HFFc6 (cell line): ENCODE measurements at regions not wholly inside any gene's neighbourhood (a gene's known extent, or its start where the extent isn't known, plus 50 kb on each side); places are given as distances from the start of the nearest gene placed in this dataset.

Source experiments
- DNase-seq: peaks from one replicate; pipeline ENCODE4 v3.0.0-alpha.2; 2018
- H3K27ac Mint-ChIP-seq: 2 replicates; pipeline ENCODE4 v1.8.0; 2020; ENCODE audit warnings: mild to moderate bottlenecking, mixed read lengths
- H3K27me3 Mint-ChIP-seq: 2 replicates; pipeline ENCODE4 v1.8.0; 2021; ENCODE audit warnings: mild to moderate bottlenecking, moderate library complexity, mixed read lengths; ENCODE audit not compliant: insufficient read depth
- H3K36me3 Mint-ChIP-seq: 2 replicates; pipeline ENCODE4 v1.8.0; 2021; ENCODE audit warnings: low read depth, mixed read lengths
- H3K4me1 Mint-ChIP-seq: 2 replicates; pipeline ENCODE4 v1.8.0; 2020; ENCODE audit warnings: low read depth, mixed read lengths
- H3K4me3 Mint-ChIP-seq: 2 replicates; pipeline ENCODE4 v1.8.0; 2020; ENCODE audit warnings: mild to moderate bottlenecking, moderate library complexity, mixed read lengths
- H3K9me3 Mint-ChIP-seq: 2 replicates; pipeline ENCODE4 v1.8.0; 2020; ENCODE audit warnings: mild to moderate bottlenecking, mixed read lengths
- CTCF ChIP-seq: fragments of 200-600 bp; sonication (generic); IDR thresholded peaks from 2 replicates; pipeline ENCODE4 v1.5.0; 2021; ENCODE audit warnings: antibody characterized with exemption, mild to moderate bottlenecking

DNA sequence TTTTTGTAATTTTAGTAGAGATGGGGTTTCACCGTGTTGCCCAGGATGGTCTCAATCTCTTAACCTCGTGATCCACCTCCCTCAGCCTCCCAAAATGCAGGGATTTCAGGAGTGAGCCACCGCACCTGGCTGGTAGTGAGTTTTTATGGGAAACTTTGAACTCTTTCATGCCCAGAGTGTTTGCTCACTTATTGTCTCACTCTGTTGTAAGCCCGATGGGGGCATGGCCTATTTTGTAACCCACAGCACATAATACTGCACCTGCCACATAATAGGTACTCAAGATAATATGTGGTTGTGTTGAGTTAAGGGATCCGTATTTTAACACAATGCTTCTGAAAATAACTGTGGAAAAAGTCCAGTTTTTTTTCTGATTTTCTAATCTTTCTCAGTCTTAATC, 109.6 kb upstream of the GIMD1 start:
- DNase-seq: no peak
- H3K4me1 Mint-ChIP-seq: peaks cover 6% of the 10 kb centered on the region; the same call in 1 of the 2 replicates
- no peak overlapping the region for H3K27ac Mint-ChIP-seq
- no peak for TF ChIP-seq CTCF
- H3K27me3 Mint-ChIP-seq: no peaks in the 10 kb centered on the region; the same call in 1 of the 2 replicates
- H3K4me3 Mint-ChIP-seq: no peak overlapping the region
- H3K36me3 Mint-ChIP-seq: no peaks in the 10 kb centered on the region
- H3K9me3 Mint-ChIP-seq: no peaks in the 10 kb centered on the region

DNA sequence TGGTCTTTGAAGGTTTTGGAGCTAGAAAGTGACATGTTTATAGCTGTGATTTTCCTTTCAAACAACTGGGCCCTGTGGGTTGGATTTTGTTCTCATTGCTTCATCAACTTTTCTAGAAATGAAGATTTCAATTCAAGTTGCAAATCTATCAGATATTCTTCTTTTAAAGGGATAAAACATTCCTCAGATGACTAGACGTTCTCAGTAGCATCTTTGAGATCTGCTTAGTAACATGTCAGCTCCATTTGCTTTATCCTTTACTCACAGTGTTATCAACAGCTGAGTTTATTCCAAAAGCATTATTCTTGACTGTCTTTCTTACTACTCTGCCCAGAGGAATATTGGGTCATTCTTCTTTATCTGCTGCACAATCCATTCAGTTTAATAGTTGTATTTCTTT, 108.2 kb upstream of the GIMD1 start:
- Mint-ChIP-seq H3K27ac (no peak overlapping the region), H3K36me3 (no peaks in the 10 kb centered on the region), H3K4me3 (no peak overlapping the region), H3K4me1 (peaks cover 6% of the 10 kb centered on the region; the same call in 1 of the 2 replicates), H3K9me3 (no peaks in the 10 kb centered on the region), H3K27me3 (no peaks in the 10 kb centered on the region; the same call in 1 of the 2 replicates)
- DNase-seq: no peak
- TF ChIP-seq CTCF: no peak

- peaks cover 6% of the 10 kb centered on the region; the same call in 1 of the 2 replicates for H3K4me1 Mint-ChIP-seq
- DNase-seq: no peak
- H3K9me3 Mint-ChIP-seq: no peaks in the 10 kb centered on the region
- no peak for TF ChIP-seq CTCF
- no peak overlapping the region for H3K4me3 Mint-ChIP-seq
- H3K27me3 Mint-ChIP-seq: no peaks in the 10 kb centered on the region; the same call in 1 of the 2 replicates
- no peak overlapping the region for H3K27ac Mint-ChIP-seq
- H3K36me3 Mint-ChIP-seq: no peaks in the 10 kb centered on the region
Measured at GRCh38 chr4:106473515-106473914, 104.9 kb upstream of the GIMD1 start.

DNA sequence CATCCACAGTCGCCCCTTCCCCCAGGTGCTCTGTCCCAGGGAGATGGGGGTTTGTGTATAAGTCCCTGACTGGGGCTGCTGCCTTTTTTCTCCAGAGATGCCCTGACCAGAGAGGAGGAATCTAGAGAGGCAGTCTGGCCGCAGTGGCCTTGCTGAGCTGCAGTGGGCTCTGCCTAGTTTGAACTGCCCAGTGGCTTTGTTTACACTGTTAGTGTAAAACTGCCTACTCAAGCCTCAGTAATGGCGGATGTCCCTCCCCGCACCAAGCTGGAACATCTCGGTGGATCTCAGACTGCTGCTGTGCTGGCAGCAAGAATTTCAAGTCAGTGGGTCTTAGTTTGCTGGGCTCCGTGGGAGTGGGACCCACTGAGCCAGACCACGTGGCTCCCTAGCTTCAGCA, 102.6 kb upstream of the GIMD1 start:
- H3K27me3 Mint-ChIP-seq: no peaks in the 10 kb centered on the region; the same call in 1 of the 2 replicates
- peaks cover 6% of the 10 kb centered on the region; the same call in 1 of the 2 replicates for H3K4me1 Mint-ChIP-seq
- H3K27ac Mint-ChIP-seq: no peak overlapping the region
- DNase-seq: no peak
- no peak overlapping the region for H3K4me3 Mint-ChIP-seq
- no peak for TF ChIP-seq CTCF
- no peaks in the 10 kb centered on the region for H3K36me3 Mint-ChIP-seq
- H3K9me3 Mint-ChIP-seq: no peaks in the 10 kb centered on the region

DNA sequence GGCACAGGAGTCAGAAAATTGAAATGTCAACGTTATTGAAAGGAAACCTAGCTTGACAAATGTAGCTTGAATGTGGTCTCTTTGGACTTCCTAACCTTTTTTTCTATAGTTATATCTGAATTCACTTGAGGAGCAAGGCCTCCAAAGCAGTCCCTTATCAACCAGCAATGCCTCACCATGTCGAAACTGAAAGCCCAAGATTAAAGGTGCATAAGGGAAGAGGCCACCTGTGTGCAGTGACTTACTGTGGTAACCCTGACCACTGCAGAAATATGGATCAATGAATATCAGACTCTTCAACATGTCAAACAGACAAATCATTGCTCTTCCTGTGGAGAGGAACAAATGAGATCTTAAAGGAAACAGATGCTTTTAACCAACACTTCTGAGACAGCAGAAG, 95.0 kb upstream of the GIMD1 start:
- H3K4me3 Mint-ChIP-seq: no peak overlapping the region

More for the DNA sequence above, 95.0 kb upstream of the GIMD1 start:
- no peak for TF ChIP-seq CTCF
- Mint-ChIP-seq H3K36me3 (no peaks in the 10 kb centered on the region; the same call in 1 of the 2 replicates), H3K27me3 (no peaks in the 10 kb centered on the region), H3K27ac (no peak overlapping the region), H3K4me1 (peaks cover 11% of the 10 kb centered on the region), H3K9me3 (no peaks in the 10 kb centered on the region)
- no peak for DNase-seq
